Omental fat pad (tissue), 3 donors: ENCODE measurements at regions not wholly inside any gene's neighbourhood (a gene's known extent, or its start where the extent isn't known, plus 50 kb on each side); places are given as distances from the start of the nearest gene placed in this dataset.

Experiments
- ATAC-seq: fragments of 150-250 bp; one replicate; pipeline ENCODE4 v1.9.1; 2016; ENCODE audit warnings: mild to moderate bottlenecking, moderate library complexity; ENCODE audit not compliant: low FRiP score
- DNase-seq: peaks from one replicate; pipeline ENCODE4 v3.0.0-alpha.2; 2019; ENCODE audit warnings: low spot score
- CTCF ChIP-seq, 3 donors: fragments of 450-650 bp; IDR thresholded peaks; one replicate each; pipeline ENCODE4 v1.5.1; 2016 to 2017; ENCODE audit warnings: antibody characterized with exemption in 3 of 3, mild to moderate bottlenecking in 3 of 3, moderate library complexity in 2 of 3

- no peak for DNase-seq
- TF ChIP-seq CTCF (IDR thresholded peaks at IDR 0.05), result no peak
- ATAC-seq, result no peak
These were observed 484.1 kb upstream of the ZMIZ1 start for GRCh38 chr10:78584681-78585080.

- no peak for DNase-seq
- no peak for ATAC-seq
- TF ChIP-seq CTCF (IDR thresholded peaks at IDR 0.05), result no peak
These were observed 482.8 kb upstream of the ZMIZ1 start for GRCh38 chr10:78585952-78586351.

- no peak for TF ChIP-seq CTCF (IDR thresholded peaks at IDR 0.05)
- no peak for DNase-seq
- ATAC-seq, result peak; percentile 81
These were observed 480.5 kb upstream of the ZMIZ1 start for GRCh38 chr10:78588194-78588811.

- DNase-seq (no peak), ATAC-seq (no peak)
- TF ChIP-seq CTCF (IDR thresholded peaks at IDR 0.05), result no peak
These were observed 479.1 kb upstream of the ZMIZ1 start for GRCh38 chr10:78589687-78590086.

- no peak for ATAC-seq
- TF ChIP-seq CTCF (IDR thresholded peaks at IDR 0.05), result no peak
These were observed 477.7 kb upstream of the ZMIZ1 start for GRCh38 chr10:78591066-78591465.

GRCh38 chr10:78594559-78595268 lies 474.1 kb upstream of the ZMIZ1 start:
- ATAC-seq, result no peak

More at GRCh38 chr10:78591066-78591465, 477.7 kb upstream of the ZMIZ1 start:
- DNase-seq, result no peak

More at GRCh38 chr10:78594559-78595268, 474.1 kb upstream of the ZMIZ1 start:
- DNase-seq, result no peak
- TF ChIP-seq CTCF (IDR thresholded peaks at IDR 0.05), result no peak
